HEK293 (cell line): ENCODE measurements at regions not wholly inside any gene's neighbourhood (a gene's known extent, or its start where the extent isn't known, plus 50 kb on each side); places are given as distances from the start of the nearest gene placed in this dataset.
"Not testable (repeated sequence)": the region's sequence is repeated elsewhere in the genome, so short reads cannot be mapped to it uniquely, and the experiment has no call there.

Experiments used
- CTCF ChIA-PET: fragments of 350-600 bp; formaldehyde crosslinking; extraction: SDS; loops from one replicate; lab custom pipeline; 2021; ENCODE audit warnings: antibody characterized with exemption; lab: Yijun Ruan, JAX
- POLR2A ChIA-PET: fragments of 300-600 bp; formaldehyde crosslinking; extraction: SDS; loops from one replicate; lab custom pipeline; 2020; ENCODE audit warnings: antibody characterized with exemption, inconsistent platforms; lab: Yijun Ruan, JAX
- H3K27ac ChIP-seq: fragments of 200-500 bp; sonication (Bioruptor generic); 2 replicates; pipeline ENCODE4 v1.5.1; 2014; ENCODE audit warnings: low read depth, low read length, control low read depth, inconsistent platforms; ENCODE audit errors: extremely low read depth
- H3K36me3 ChIP-seq, 2 experiments: fragments of 200-500 bp in 1 of 2; sonication (Bioruptor generic) in 1 of 2; 1 replicate in 1 of 2; 2 replicates in 1 of 2; pipeline ENCODE4 v1.5.1; 2014 to 2017; ENCODE audit warnings: inconsistent platforms in 2 of 2, low read length in 2 of 2; ENCODE audit not compliant: control insufficient read depth in 2 of 2, insufficient read depth in 1 of 2
- H3K4me1 ChIP-seq: fragments of 200-500 bp; sonication (Bioruptor generic); 2 replicates; pipeline ENCODE4 v1.5.1; 2014; ENCODE audit warnings: mild to moderate bottlenecking, low read length, inconsistent platforms; ENCODE audit not compliant: control insufficient read depth, insufficient read depth
- H3K4me3 ChIP-seq: 2 replicates; pipeline ENCODE4 v1.5.1; 2011; ENCODE audit warnings: low read depth, mild to moderate bottlenecking, control low read depth, low read length, moderate library complexity
- H3K9me3 ChIP-seq: fragments of 200-500 bp; sonication (Bioruptor generic); 2 replicates; pipeline ENCODE4 v1.5.1; 2014; ENCODE audit warnings: low read depth, low read length, inconsistent platforms; ENCODE audit not compliant: control insufficient read depth, insufficient read depth
- REST ChIP-seq: fragments of 450-650 bp; formaldehyde crosslinking; IDR thresholded peaks from 2 replicates; pipeline ENCODE4 v1.5.1; 2016; ENCODE audit warnings: missing biosample characterization, missing genetic modification characterization
- ZBTB8A ChIP-seq: fragments of 450-650 bp; formaldehyde crosslinking; IDR thresholded peaks from 2 replicates; pipeline ENCODE4 v1.5.1; 2016; ENCODE audit warnings: missing biosample characterization, missing genetic modification characterization
- ZNF140 ChIP-seq: fragments of 450-650 bp; formaldehyde crosslinking; IDR thresholded peaks from 2 replicates; pipeline ENCODE4 v1.5.1; 2016; ENCODE audit warnings: missing biosample characterization, missing genetic modification characterization
- ZNF394 ChIP-seq: fragments of 450-650 bp; formaldehyde crosslinking; IDR thresholded peaks from 2 replicates; pipeline ENCODE4 v1.5.1; 2016; ENCODE audit warnings: missing biosample characterization, missing genetic modification characterization, mild to moderate bottlenecking, moderate library complexity, borderline replicate concordance
- ZNF426 ChIP-seq: fragments of 450-650 bp; formaldehyde crosslinking; IDR thresholded peaks from 2 replicates; pipeline ENCODE4 v1.5.1; 2017; ENCODE audit warnings: missing biosample characterization, missing genetic modification characterization, mild to moderate bottlenecking, inconsistent platforms, moderate library complexity
- ZNF433 ChIP-seq: fragments of 450-650 bp; formaldehyde crosslinking; IDR thresholded peaks from 2 replicates; pipeline ENCODE4 v1.5.1; 2016; ENCODE audit warnings: missing biosample characterization, missing genetic modification characterization, low read depth
- ZNF510 ChIP-seq: fragments of 450-650 bp; formaldehyde crosslinking; IDR thresholded peaks from 2 replicates; pipeline ENCODE4 v1.5.1; 2018; ENCODE audit warnings: mild to moderate bottlenecking, missing genetic modification characterization, missing biosample characterization; ENCODE audit not compliant: insufficient replicate concordance
- ZNF555 ChIP-seq: fragments of 450-650 bp; formaldehyde crosslinking; conservative IDR thresholded peaks from 2 replicates; pipeline ENCODE4 v1.5.1; 2017; ENCODE audit warnings: missing biosample characterization, mild to moderate bottlenecking, missing genetic modification characterization, inconsistent platforms
- ZNF558 ChIP-seq: fragments of 450-650 bp; formaldehyde crosslinking; IDR thresholded peaks from 2 replicates; pipeline ENCODE4 v1.5.1; 2016; ENCODE audit warnings: missing biosample characterization, missing genetic modification characterization
- ZNF560 ChIP-seq: fragments of 450-650 bp; formaldehyde crosslinking; IDR thresholded peaks from 2 replicates; pipeline ENCODE4 v1.5.1; 2017; ENCODE audit warnings: missing biosample characterization, missing genetic modification characterization, borderline replicate concordance
- ZNF623 ChIP-seq: fragments of 450-650 bp; formaldehyde crosslinking; IDR thresholded peaks from 2 replicates; pipeline ENCODE4 v1.5.1; 2016; ENCODE audit warnings: missing biosample characterization, missing genetic modification characterization
- ZNF654 ChIP-seq: fragments of 450-650 bp; formaldehyde crosslinking; IDR thresholded peaks from 2 replicates; pipeline ENCODE4 v1.5.1; 2016; ENCODE audit warnings: low read depth, missing biosample characterization, missing genetic modification characterization
- ZXDB ChIP-seq: fragments of 450-650 bp; formaldehyde crosslinking; IDR thresholded peaks from 2 replicates; pipeline ENCODE4 v1.5.1; 2016; ENCODE audit warnings: missing biosample characterization, missing genetic modification characterization
- TF ChIP-seq, protein P1 (sequence below): fragments of 450-650 bp; formaldehyde crosslinking; conservative IDR thresholded peaks from 2 replicates; pipeline ENCODE4 v1.5.1; 2016; ENCODE audit warnings: low read depth, missing biosample characterization, missing genetic modification characterization
- TF ChIP-seq, protein P2 (sequence below): fragments of 450-650 bp; formaldehyde crosslinking; conservative IDR thresholded peaks from 2 replicates; pipeline ENCODE4 v1.5.1; 2016; ENCODE audit warnings: low read depth, missing biosample characterization, missing genetic modification characterization

GRCh38 chr2:179365561-179365960 lies 100.9 kb upstream of the SESTD1 start:
- H3K4me3 ChIP-seq, CTCF ChIA-PET, H3K9me3 ChIP-seq, H3K27ac ChIP-seq, H3K36me3 ChIP-seq, POLR2A ChIA-PET, H3K4me1 ChIP-seq: not testable (repeated sequence)
- TF ChIP-seq ZBTB8A (tag by site-specific recombination) (peak; percentile 48), ZXDB (tag by site-specific recombination) (0 out of 2 replicates have a peak, but pooled peaks have one; percentile 13), ZNF140 (tag by site-specific recombination) (0 out of 2 replicates have a peak, but pooled peaks have one; percentile 46), ZNF555 (tag by site-specific recombination) (peak; percentile 58), ZNF654 (tag by site-specific recombination) (peak; percentile 18; the same call in 1 of the 2 replicates), ZNF558 (tag by site-specific recombination) (0 out of 2 replicates have a peak, but pooled peaks have one; percentile 33), ZNF560 (tag by site-specific recombination) (0 out of 2 replicates have a peak, but pooled peaks have one; percentile 10), REST (tag by site-specific recombination) (peak; percentile 36; the same call in 1 of the 2 replicates), ZNF510 (tag by site-specific recombination) (peak; percentile 47), ZNF433 (tag by site-specific recombination) (0 out of 2 replicates have a peak, but pooled peaks have one; percentile 7), ZNF426 (tag by site-specific recombination) (peak; percentile 74), ZNF394 (tag by site-specific recombination) (peak; percentile 75; the same call in 1 of the 2 replicates), ZNF623 (peak; percentile 57)
- TF ChIP-seq, protein P1, sequence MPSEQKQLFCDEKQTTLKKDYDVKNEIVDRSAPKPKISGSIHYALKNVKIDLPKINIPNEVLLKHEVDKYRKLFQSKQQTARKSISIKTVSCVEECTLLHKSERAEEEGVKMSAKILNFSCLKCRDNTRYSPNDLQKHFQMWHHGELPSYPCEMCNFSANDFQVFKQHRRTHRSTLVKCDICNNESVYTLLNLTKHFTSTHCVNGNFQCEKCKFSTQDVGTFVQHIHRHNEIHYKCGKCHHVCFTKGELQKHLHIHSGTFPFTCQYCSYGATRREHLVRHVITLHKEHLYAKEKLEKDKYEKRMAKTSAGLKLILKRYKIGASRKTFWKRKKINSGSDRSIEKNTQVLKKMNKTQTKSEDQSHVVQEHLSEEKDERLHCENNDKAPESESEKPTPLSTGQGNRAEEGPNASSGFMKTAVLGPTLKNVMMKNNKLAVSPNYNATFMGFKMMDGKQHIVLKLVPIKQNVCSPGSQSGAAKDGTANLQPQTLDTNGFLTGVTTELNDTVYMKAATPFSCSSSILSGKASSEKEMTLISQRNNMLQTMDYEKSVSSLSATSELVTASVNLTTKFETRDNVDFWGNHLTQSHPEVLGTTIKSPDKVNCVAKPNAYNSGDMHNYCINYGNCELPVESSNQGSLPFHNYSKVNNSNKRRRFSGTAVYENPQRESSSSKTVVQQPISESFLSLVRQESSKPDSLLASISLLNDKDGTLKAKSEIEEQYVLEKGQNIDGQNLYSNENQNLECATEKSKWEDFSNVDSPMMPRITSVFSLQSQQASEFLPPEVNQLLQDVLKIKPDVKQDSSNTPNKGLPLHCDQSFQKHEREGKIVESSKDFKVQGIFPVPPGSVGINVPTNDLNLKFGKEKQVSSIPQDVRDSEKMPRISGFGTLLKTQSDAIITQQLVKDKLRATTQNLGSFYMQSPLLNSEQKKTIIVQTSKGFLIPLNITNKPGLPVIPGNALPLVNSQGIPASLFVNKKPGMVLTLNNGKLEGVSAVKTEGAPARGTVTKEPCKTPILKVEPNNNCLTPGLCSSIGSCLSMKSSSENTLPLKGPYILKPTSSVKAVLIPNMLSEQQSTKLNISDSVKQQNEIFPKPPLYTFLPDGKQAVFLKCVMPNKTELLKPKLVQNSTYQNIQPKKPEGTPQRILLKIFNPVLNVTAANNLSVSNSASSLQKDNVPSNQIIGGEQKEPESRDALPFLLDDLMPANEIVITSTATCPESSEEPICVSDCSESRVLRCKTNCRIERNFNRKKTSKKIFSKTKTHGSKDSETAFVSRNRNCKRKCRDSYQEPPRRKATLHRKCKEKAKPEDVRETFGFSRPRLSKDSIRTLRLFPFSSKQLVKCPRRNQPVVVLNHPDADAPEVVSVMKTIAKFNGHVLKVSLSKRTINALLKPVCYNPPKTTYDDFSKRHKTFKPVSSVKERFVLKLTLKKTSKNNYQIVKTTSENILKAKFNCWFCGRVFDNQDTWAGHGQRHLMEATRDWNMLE (tag by site-specific recombination) = peak; percentile 75
- TF ChIP-seq, protein P2, sequence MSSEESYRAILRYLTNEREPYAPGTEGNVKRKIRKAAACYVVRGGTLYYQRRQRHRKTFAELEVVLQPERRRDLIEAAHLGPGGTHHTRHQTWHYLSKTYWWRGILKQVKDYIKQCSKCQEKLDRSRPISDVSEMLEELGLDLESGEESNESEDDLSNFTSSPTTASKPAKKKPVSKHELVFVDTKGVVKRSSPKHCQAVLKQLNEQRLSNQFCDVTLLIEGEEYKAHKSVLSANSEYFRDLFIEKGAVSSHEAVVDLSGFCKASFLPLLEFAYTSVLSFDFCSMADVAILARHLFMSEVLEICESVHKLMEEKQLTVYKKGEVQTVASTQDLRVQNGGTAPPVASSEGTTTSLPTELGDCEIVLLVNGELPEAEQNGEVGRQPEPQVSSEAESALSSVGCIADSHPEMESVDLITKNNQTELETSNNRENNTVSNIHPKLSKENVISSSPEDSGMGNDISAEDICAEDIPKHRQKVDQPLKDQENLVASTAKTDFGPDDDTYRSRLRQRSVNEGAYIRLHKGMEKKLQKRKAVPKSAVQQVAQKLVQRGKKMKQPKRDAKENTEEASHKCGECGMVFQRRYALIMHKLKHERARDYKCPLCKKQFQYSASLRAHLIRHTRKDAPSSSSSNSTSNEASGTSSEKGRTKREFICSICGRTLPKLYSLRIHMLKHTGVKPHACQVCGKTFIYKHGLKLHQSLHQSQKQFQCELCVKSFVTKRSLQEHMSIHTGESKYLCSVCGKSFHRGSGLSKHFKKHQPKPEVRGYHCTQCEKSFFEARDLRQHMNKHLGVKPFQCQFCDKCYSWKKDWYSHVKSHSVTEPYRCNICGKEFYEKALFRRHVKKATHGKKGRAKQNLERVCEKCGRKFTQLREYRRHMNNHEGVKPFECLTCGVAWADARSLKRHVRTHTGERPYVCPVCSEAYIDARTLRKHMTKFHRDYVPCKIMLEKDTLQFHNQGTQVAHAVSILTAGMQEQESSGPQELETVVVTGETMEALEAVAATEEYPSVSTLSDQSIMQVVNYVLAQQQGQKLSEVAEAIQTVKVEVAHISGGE (tag by site-specific recombination) = peak; percentile 59; the same call in 1 of the 2 replicates
